ENCODE measurements at regions not wholly inside any gene's neighbourhood (a gene's known extent, or its start where the extent isn't known, plus 50 kb on each side); places are given as distances from the start of the nearest gene placed in this dataset.

DNA sequence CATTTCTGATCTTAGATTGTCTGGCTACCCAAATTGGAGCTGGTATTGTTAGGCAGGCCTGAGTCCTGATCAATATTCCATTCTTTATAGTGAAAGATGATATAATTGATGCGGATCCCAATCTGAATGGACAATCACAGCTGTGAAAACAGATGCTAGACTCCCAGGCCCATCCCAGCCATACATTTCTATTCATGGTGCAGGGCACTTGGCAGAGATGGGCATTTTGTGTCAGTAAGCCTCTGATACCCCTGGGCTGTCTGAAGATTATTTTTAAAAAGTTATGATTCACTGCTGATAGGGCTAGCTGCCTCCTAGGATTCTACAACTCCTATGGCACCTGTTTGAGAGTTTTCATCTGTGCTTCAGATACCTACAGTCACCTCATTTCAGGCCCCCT is 61.2 kb upstream of the TSPAN7 start:
- no peak overlapping the region for H3K27ac ChIP-seq (ENCODE audit: low read depth, low read length, poor library complexity, severe bottlenecking)
- intact Hi-C loops (cut with micrococcal nuclease; ENCODE audit: unreplicated experiment): no loop called here
- H3K4me3 ChIP-seq (ENCODE audit: low read depth, low read length, poor library complexity, severe bottlenecking): no peak overlapping the region
- DNase-seq (ENCODE audit: low spot score): no peak
- BruUV-seq (replicated peaks): no TSS peak
- H3K27me3 ChIP-seq (replicated peaks; ENCODE audit: insufficient read depth, low read depth, low read length, poor library complexity): no peaks in the 10 kb centered on the region
- H3K9me3 ChIP-seq (ENCODE audit: low read depth, low read length, poor library complexity, severe bottlenecking): peaks cover 2% of the 10 kb centered on the region
- H3K36me3 ChIP-seq (ENCODE audit: insufficient read depth, low read length, poor library complexity, severe bottlenecking): no peaks in the 10 kb centered on the region
- no peaks in the 10 kb centered on the region for H3K4me1 ChIP-seq (ENCODE audit: insufficient read depth, low read length, poor library complexity, severe bottlenecking)
- CTCF ChIA-PET: no interaction called here
- TF ChIP-seq, protein P1, sequence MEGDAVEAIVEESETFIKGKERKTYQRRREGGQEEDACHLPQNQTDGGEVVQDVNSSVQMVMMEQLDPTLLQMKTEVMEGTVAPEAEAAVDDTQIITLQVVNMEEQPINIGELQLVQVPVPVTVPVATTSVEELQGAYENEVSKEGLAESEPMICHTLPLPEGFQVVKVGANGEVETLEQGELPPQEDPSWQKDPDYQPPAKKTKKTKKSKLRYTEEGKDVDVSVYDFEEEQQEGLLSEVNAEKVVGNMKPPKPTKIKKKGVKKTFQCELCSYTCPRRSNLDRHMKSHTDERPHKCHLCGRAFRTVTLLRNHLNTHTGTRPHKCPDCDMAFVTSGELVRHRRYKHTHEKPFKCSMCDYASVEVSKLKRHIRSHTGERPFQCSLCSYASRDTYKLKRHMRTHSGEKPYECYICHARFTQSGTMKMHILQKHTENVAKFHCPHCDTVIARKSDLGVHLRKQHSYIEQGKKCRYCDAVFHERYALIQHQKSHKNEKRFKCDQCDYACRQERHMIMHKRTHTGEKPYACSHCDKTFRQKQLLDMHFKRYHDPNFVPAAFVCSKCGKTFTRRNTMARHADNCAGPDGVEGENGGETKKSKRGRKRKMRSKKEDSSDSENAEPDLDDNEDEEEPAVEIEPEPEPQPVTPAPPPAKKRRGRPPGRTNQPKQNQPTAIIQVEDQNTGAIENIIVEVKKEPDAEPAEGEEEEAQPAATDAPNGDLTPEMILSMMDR (conservative IDR thresholded peaks at IDR 0.05; ENCODE audit: low read depth, low read length): no peak
- TF ChIP-seq EZH2 (IDR thresholded peaks at IDR 0.05; ENCODE audit: borderline replicate concordance, low read depth, low read length, poor library complexity, severe bottlenecking): no peak
- POLR2A ChIA-PET (ENCODE audit: low non-redundant PET): no interaction called here

DNA sequence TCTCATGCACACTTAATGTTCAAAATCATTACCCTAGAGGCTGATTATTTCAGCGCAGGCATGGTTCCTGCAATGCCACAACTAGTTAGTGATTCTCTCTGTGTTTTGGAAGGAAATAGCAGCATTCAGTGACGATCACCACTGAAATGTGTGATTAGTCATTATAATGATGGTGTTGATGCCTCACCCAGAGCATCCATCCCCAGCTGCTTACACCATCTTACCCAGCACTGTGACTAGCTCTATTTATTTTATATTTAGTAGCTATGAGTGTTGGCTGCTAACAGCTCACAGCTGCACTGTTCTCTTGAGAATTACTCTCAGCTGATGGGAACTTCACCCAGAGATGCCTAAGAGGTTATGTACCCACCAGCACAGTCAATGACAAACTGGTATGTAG is 60.5 kb upstream of the TSPAN7 start:
- Histone ChIP-seq H3K36me3 (ENCODE audit: insufficient read depth, low read length, poor library complexity, severe bottlenecking) (no peaks in the 10 kb centered on the region), H3K27ac (ENCODE audit: low read depth, low read length, poor library complexity, severe bottlenecking) (no peak overlapping the region), H3K4me3 (ENCODE audit: low read depth, low read length, poor library complexity, severe bottlenecking) (no peak overlapping the region), H3K4me1 (ENCODE audit: insufficient read depth, low read length, poor library complexity, severe bottlenecking) (no peaks in the 10 kb centered on the region), H3K27me3 (replicated peaks; ENCODE audit: insufficient read depth, low read depth, low read length, poor library complexity) (no peaks in the 10 kb centered on the region), H3K9me3 (ENCODE audit: low read depth, low read length, poor library complexity, severe bottlenecking) (peaks cover 2% of the 10 kb centered on the region)
- intact Hi-C loops (cut with micrococcal nuclease; ENCODE audit: unreplicated experiment): no loop called here
- CTCF ChIA-PET: no interaction called here
- no peak for DNase-seq (ENCODE audit: low spot score)
- no peak for TF ChIP-seq EZH2 (IDR thresholded peaks at IDR 0.05; ENCODE audit: borderline replicate concordance, low read depth, low read length, poor library complexity, severe bottlenecking)
- TF ChIP-seq, protein P1 (conservative IDR thresholded peaks at IDR 0.05; ENCODE audit: low read depth, low read length): no peak
- BruUV-seq (replicated peaks): no TSS peak
- POLR2A ChIA-PET (ENCODE audit: low non-redundant PET): no interaction called here

DNA sequence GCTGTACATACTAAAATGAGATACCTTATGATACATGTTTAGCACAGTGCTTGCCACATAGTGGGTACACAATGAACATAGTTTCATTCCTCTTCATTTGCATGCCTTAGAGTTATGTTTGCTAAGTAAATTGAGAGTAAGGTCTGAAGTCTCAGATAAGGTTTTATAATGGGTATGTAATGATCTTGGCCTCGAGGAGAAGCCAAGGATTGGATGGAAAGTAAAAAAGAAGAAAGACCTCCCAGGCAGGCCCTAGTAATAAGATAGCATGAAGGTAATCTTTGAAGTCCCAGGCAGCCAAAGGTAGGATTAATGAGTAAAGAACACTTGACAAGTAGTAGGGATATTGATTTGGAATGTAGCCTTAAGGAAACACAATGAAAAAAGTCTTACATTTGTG is 55.8 kb upstream of the TSPAN7 start:
- no TSS peak for BruUV-seq (replicated peaks)

More for the DNA sequence above, 55.8 kb upstream of the TSPAN7 start:
- Histone ChIP-seq H3K4me3 (ENCODE audit: low read depth, low read length, poor library complexity, severe bottlenecking) (no peak overlapping the region), H3K4me1 (ENCODE audit: insufficient read depth, low read length, poor library complexity, severe bottlenecking) (no peaks in the 10 kb centered on the region), H3K36me3 (ENCODE audit: insufficient read depth, low read length, poor library complexity, severe bottlenecking) (no peaks in the 10 kb centered on the region), H3K9me3 (ENCODE audit: low read depth, low read length, poor library complexity, severe bottlenecking) (peaks cover 2% of the 10 kb centered on the region), H3K27me3 (replicated peaks; ENCODE audit: insufficient read depth, low read depth, low read length, poor library complexity) (no peaks in the 10 kb centered on the region), H3K27ac (ENCODE audit: low read depth, low read length, poor library complexity, severe bottlenecking) (no peak overlapping the region)
- intact Hi-C loops (cut with micrococcal nuclease; ENCODE audit: unreplicated experiment): no loop called here
- ChIA-PET POLR2A (ENCODE audit: low non-redundant PET) (no interaction called here), CTCF (no interaction called here)
- TF ChIP-seq EZH2 (IDR thresholded peaks at IDR 0.05; ENCODE audit: borderline replicate concordance, low read depth, low read length, poor library complexity, severe bottlenecking): no peak
- TF ChIP-seq, protein P1 (conservative IDR thresholded peaks at IDR 0.05; ENCODE audit: low read depth, low read length): no peak
- DNase-seq (ENCODE audit: low spot score): no peak

All from A673 (cell line).